Osteoblast (primary cell): ENCODE measurements at regions not wholly inside any gene's neighbourhood (a gene's known extent, or its start where the extent isn't known, plus 50 kb on each side); places are given as distances from the start of the nearest gene placed in this dataset.

Experiments used
- DNase-seq: peaks from one replicate; pipeline ENCODE4 v3.0.0; 2011; ENCODE audit warnings: low spot score, mixed read lengths; ENCODE audit not compliant: insufficient read length; ENCODE audit errors: missing footprints
- H2AFZ ChIP-seq: 2 replicates; pipeline ENCODE4 v1.6.0; 2011; ENCODE audit warnings: mild to moderate bottlenecking, low read length
- H3K27ac ChIP-seq: 2 replicates; pipeline ENCODE4 v1.5.1; 2011; ENCODE audit warnings: mild to moderate bottlenecking, low read depth, low read length, moderate library complexity
- H3K27me3 ChIP-seq: 2 replicates; pipeline ENCODE4 v1.6.0; 2012; ENCODE audit warnings: mild to moderate bottlenecking, control low read depth, inconsistent platforms, low read length, moderate library complexity; ENCODE audit not compliant: insufficient read depth
- H3K36me3 ChIP-seq: 2 replicates; pipeline ENCODE4 v1.5.1; 2011; ENCODE audit warnings: mild to moderate bottlenecking, low read length, control low read depth, moderate library complexity; ENCODE audit not compliant: insufficient read depth
- H3K4me1 ChIP-seq: 2 replicates; pipeline ENCODE4 v1.5.1; 2011; ENCODE audit warnings: mild to moderate bottlenecking, low read length, control low read depth, moderate library complexity; ENCODE audit not compliant: insufficient read depth
- H3K4me2 ChIP-seq: 2 replicates; pipeline ENCODE4 v1.6.0; 2011; ENCODE audit warnings: mild to moderate bottlenecking, low read length; ENCODE audit not compliant: insufficient read depth
- H3K4me3 ChIP-seq: fragments of 200-600 bp; sonication (generic); 3 replicates; pipeline ENCODE4 v1.5.1; 2012; ENCODE audit warnings: mild to moderate bottlenecking, low read length, inconsistent platforms; ENCODE audit not compliant: insufficient read depth
- H3K79me2 ChIP-seq: 2 replicates; pipeline ENCODE4 v1.6.0; 2012; ENCODE audit warnings: mild to moderate bottlenecking, low read length, control low read depth, inconsistent platforms; ENCODE audit not compliant: insufficient read depth
- H3K9me3 ChIP-seq: 2 replicates; pipeline ENCODE4 v1.5.1; 2011; ENCODE audit warnings: low read depth, low read length, control low read depth
- H4K20me1 ChIP-seq: 2 replicates; pipeline ENCODE4 v1.6.0; 2012; ENCODE audit warnings: mild to moderate bottlenecking, low read length, control low read depth; ENCODE audit not compliant: insufficient read depth
- CTCF ChIP-seq: IDR thresholded peaks from 2 replicates; pipeline ENCODE4 v1.5.1; 2011; ENCODE audit warnings: mild to moderate bottlenecking, low read depth, low read length, moderate library complexity; ENCODE audit errors: extremely low read depth

- Histone ChIP-seq H3K4me2 (no peak overlapping the region), H4K20me1 (no peaks in the 10 kb centered on the region), H3K27ac (no peak overlapping the region), H3K36me3 (no peaks in the 10 kb centered on the region), H3K4me1 (peaks cover 5% of the 10 kb centered on the region), H2AFZ (no peak overlapping the region), H3K79me2 (no peaks in the 10 kb centered on the region), H3K9me3 (no peaks in the 10 kb centered on the region), H3K4me3 (no peak overlapping the region), H3K27me3 (no peaks in the 10 kb centered on the region)
- no peak for DNase-seq
- no peak for TF ChIP-seq CTCF
Observed at GRCh38 chr5:61596265-61596664, 264.2 kb downstream of the ZSWIM6 start.

GRCh38 chr5:61597684-61598083 lies 265.6 kb downstream of the ZSWIM6 start:
- peaks cover 5% of the 10 kb centered on the region for H3K27me3 ChIP-seq
- H4K20me1 ChIP-seq: no peaks in the 10 kb centered on the region
- no peaks in the 10 kb centered on the region for H3K9me3 ChIP-seq
- H3K27ac ChIP-seq: no peak overlapping the region
- H3K36me3 ChIP-seq: no peaks in the 10 kb centered on the region
- no peaks in the 10 kb centered on the region for H3K79me2 ChIP-seq
- peaks cover 5% of the 10 kb centered on the region for H3K4me1 ChIP-seq
- no peak overlapping the region for H2AFZ ChIP-seq
- no peak overlapping the region for H3K4me2 ChIP-seq
- TF ChIP-seq CTCF: no peak
- no peak overlapping the region for H3K4me3 ChIP-seq
- no peak for DNase-seq

- Histone ChIP-seq H3K4me1 (peaks cover 5% of the 10 kb centered on the region), H3K4me2 (no peak overlapping the region), H3K27ac (no peak overlapping the region), H4K20me1 (no peaks in the 10 kb centered on the region), H3K9me3 (no peaks in the 10 kb centered on the region), H3K4me3 (no peak overlapping the region), H3K79me2 (no peaks in the 10 kb centered on the region), H2AFZ (no peak overlapping the region), H3K36me3 (no peaks in the 10 kb centered on the region), H3K27me3 (peaks cover 6% of the 10 kb centered on the region)
- TF ChIP-seq CTCF: no peak
- DNase-seq: no peak
Observed at GRCh38 chr5:61598126-61598525, 266.1 kb downstream of the ZSWIM6 start.

GRCh38 chr5:61599370-61600122 lies 267.5 kb downstream of the ZSWIM6 start:
- no peaks in the 10 kb centered on the region for H4K20me1 ChIP-seq
- H3K79me2 ChIP-seq: no peaks in the 10 kb centered on the region
- peaks cover 5% of the 10 kb centered on the region for H3K4me1 ChIP-seq
- no peak for DNase-seq
- H3K9me3 ChIP-seq: no peaks in the 10 kb centered on the region
- TF ChIP-seq CTCF: no peak
- H3K27me3 ChIP-seq: peaks cover 8% of the 10 kb centered on the region
- H3K4me3 ChIP-seq: peak overlapping the region; percentile 11
- H2AFZ ChIP-seq: peak overlapping the region; percentile 80
- no peak overlapping the region for H3K27ac ChIP-seq
- no peaks in the 10 kb centered on the region for H3K36me3 ChIP-seq
- peak overlapping the region; percentile 50 for H3K4me2 ChIP-seq
